ENCODE measurements at regions not wholly inside any gene's neighbourhood (a gene's known extent, or its start where the extent isn't known, plus 50 kb on each side); places are given as distances from the start of the nearest gene placed in this dataset.

- Histone ChIP-seq H3K4me3 (no peak overlapping the region), H3K9me3 (no peaks in the 10 kb centered on the region), H3K27ac (no peak overlapping the region), H3K27me3 (no peaks in the 10 kb centered on the region), H3K4me1 (no peaks in the 10 kb centered on the region), H3K36me3 (no peaks in the 10 kb centered on the region)
- WGBS, 5 donors = 78 to 91% (median 79%) methylated on average over 3 of the region's 3 CpGs
- no peak for DNase-seq
- TF ChIP-seq, protein P1, sequence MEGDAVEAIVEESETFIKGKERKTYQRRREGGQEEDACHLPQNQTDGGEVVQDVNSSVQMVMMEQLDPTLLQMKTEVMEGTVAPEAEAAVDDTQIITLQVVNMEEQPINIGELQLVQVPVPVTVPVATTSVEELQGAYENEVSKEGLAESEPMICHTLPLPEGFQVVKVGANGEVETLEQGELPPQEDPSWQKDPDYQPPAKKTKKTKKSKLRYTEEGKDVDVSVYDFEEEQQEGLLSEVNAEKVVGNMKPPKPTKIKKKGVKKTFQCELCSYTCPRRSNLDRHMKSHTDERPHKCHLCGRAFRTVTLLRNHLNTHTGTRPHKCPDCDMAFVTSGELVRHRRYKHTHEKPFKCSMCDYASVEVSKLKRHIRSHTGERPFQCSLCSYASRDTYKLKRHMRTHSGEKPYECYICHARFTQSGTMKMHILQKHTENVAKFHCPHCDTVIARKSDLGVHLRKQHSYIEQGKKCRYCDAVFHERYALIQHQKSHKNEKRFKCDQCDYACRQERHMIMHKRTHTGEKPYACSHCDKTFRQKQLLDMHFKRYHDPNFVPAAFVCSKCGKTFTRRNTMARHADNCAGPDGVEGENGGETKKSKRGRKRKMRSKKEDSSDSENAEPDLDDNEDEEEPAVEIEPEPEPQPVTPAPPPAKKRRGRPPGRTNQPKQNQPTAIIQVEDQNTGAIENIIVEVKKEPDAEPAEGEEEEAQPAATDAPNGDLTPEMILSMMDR (IDR thresholded peaks at IDR 0.05) = no peak
- TF ChIP-seq POLR2A (IDR thresholded peaks at IDR 0.05) = no peak
- no peak for TF ChIP-seq EP300 (IDR thresholded peaks at IDR 0.05)
- no peak for TF ChIP-seq POLR2AphosphoS5 (IDR thresholded peaks at IDR 0.05)
- intact Hi-C loops (cut with DNase I; ENCODE audit: low total_unique reads) = no loop called here
Observed at GRCh38 chrX:36844857-36845256, 163.3 kb upstream of the FAM47C start.

DNA sequence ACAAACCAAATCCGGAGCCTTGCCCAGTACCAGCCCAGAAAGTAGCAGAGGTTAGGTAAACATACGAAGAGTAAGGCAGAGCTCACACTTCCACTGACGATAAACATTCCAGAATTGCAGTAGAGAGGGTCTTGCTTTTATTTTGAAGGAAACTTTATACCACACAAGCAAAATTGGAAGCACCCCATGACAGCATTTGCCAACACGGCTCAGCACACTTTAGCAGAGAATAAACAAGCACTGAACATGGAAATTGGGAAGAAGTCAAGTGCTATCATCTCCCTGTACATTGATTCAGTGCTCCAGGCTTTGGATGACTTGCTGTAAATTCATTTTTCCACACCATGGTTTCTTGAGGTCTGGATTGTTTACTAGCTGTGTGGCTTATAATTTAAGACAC lies 160.7 kb upstream of the FAM47C start:
- Histone ChIP-seq H3K4me1 (no peaks in the 10 kb centered on the region), H3K4me3 (no peak overlapping the region), H3K9me3 (no peaks in the 10 kb centered on the region), H3K27ac (no peak overlapping the region), H3K36me3 (no peaks in the 10 kb centered on the region), H3K27me3 (peaks cover 0 to 3% (median 0%) of the 10 kb centered on the region in 3 donors)
- intact Hi-C loops (cut with DNase I; ENCODE audit: low total_unique reads) = no loop called here
- no peak for DNase-seq
- WGBS, 5 donors = 19 to 45% (median 37%) methylated on average over 4 of the region's 4 CpGs
- TF ChIP-seq EP300 (IDR thresholded peaks at IDR 0.05) (no peak), POLR2A (IDR thresholded peaks at IDR 0.05) (no peak)
- TF ChIP-seq, protein P1 (IDR thresholded peaks at IDR 0.05) = no peak

- 27 to 43% (median 37%) methylated on average over 2 of the region's 2 CpGs for WGBS, 5 donors
- intact Hi-C loops (cut with DNase I; ENCODE audit: low total_unique reads) = no loop called here
- Histone ChIP-seq H3K36me3 (no peaks in the 10 kb centered on the region), H3K9me3 (no peaks in the 10 kb centered on the region), H3K4me3 (no peak overlapping the region), H3K4me1 (no peaks in the 10 kb centered on the region), H3K27ac (no peak overlapping the region), H3K27me3 (peaks cover 0 to 3% (median 0%) of the 10 kb centered on the region in 3 donors)
- TF ChIP-seq POLR2AphosphoS5 (IDR thresholded peaks at IDR 0.05) = no peak
- no peak for TF ChIP-seq POLR2A (IDR thresholded peaks at IDR 0.05)
- no peak for TF ChIP-seq EP300 (IDR thresholded peaks at IDR 0.05)
- TF ChIP-seq, protein P1 (IDR thresholded peaks at IDR 0.05) = no peak
- peak in 1 of 2 donors; percentile 2 for DNase-seq
Observed at GRCh38 chrX:36849407-36849806, 158.8 kb upstream of the FAM47C start.

DNA sequence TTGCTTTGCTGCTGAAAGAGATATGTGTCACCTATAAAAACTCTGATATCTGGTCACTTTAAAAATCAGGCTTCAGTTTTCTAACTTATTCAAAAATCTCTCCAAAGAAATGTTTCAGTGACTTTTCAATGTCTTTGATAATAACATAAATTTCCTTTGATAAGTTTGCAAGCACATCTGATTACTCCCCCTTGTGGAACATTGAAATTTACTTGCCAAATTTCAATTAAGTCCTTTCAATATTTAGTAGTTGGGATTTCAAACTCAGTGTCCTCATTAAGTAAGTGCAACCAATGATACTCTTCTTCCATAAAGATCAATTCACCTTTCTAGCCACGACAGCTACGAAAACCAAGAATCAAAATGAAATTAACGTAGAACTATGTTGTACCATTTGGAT lies 151.3 kb upstream of the FAM47C start:
- no peaks in the 10 kb centered on the region for H3K4me1 ChIP-seq
- intact Hi-C loops (cut with DNase I; ENCODE audit: low total_unique reads) = no loop called here
- TF ChIP-seq EP300 (IDR thresholded peaks at IDR 0.05) (no peak), POLR2AphosphoS5 (IDR thresholded peaks at IDR 0.05) (no peak), POLR2A (IDR thresholded peaks at IDR 0.05) (no peak)
- TF ChIP-seq, protein P1 (IDR thresholded peaks at IDR 0.05) = no peak

More for the DNA sequence above, 151.3 kb upstream of the FAM47C start:
- H3K36me3 ChIP-seq = no peaks in the 10 kb centered on the region
- no peak overlapping the region for H3K4me3 ChIP-seq
- 69 to 93% (median 85%) methylated on average over 3 of the region's 3 CpGs for WGBS, 5 donors
- DNase-seq = no peak
- H3K27ac ChIP-seq = no peak overlapping the region
- H3K27me3 ChIP-seq = no peaks in the 10 kb centered on the region
- H3K9me3 ChIP-seq = no peaks in the 10 kb centered on the region
